ENCODE measurements at regions not wholly inside any gene's neighbourhood (a gene's known extent, or its start where the extent isn't known, plus 50 kb on each side); places are given as distances from the start of the nearest gene placed in this dataset.
A peak's percentile ranks its signal among the peaks of the same experiment; 100 is the strongest.
"Not testable (repeated sequence)": the region's sequence is repeated elsewhere in the genome, so short reads cannot be mapped to it uniquely, and the experiment has no call there.

- 0 to 92% (median 69%) methylated on average over 1 of the region's 1 CpG; no CpG with 5 or more reads in 2 of the 10 experiments for WGBS, 10 experiments
- Histone ChIP-seq H3K4me1 (replicated peaks in 1 of 2) (peaks cover 13 to 25% of the 10 kb centered on the region in 2 donors), H3K27ac (no peak overlapping the region), H3K4me3 (no peak overlapping the region)
- no peak for ATAC-seq (replicated peaks in 6 of 8)
- in situ Hi-C loops (cut with MboI; ENCODE audit: low pct_unique_long_range_greater_than_20kb in 2 of 9, low sequenced_read_pairs in 9 of 9, unreplicated experiment in 9 of 9) = no loop called here
Measured at GRCh38 chr1:213773975-213774374, 213.8 kb upstream of the PROX1 start.

DNA sequence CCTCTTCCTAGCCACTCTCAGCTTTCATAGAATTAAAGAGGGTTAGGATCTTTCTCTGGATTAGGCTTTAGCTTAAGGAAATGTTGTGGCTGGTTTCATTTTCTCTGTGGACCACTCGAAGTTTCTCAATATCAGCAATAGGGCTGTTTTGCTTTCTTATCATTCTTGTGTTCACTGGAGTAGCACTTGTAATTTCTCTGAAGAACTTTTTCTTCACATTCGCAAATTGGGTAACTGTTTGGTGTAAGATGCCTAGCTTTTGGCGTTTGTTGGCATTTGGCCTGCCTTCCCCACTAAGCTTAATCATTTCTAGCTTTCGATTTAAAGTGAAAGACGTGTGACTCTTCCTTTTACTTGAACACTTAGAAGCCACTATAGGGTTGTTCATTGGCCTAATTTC is 210.8 kb upstream of the PROX1 start:
- no peak overlapping the region for H3K27ac ChIP-seq
- peaks cover 12 to 20% of the 10 kb centered on the region in 2 donors for H3K4me1 ChIP-seq (replicated peaks in 1 of 2)
- in situ Hi-C loops (cut with MboI; ENCODE audit: low pct_unique_long_range_greater_than_20kb in 2 of 9, low sequenced_read_pairs in 9 of 9, unreplicated experiment in 9 of 9) = no loop called here
- ATAC-seq (replicated peaks in 6 of 8) = no peak
- H3K4me3 ChIP-seq = no peak overlapping the region
- WGBS, 10 experiments = 0 to 100% (median 82%) methylated on average over 1 to 5 of the region's 5 CpGs

DNA sequence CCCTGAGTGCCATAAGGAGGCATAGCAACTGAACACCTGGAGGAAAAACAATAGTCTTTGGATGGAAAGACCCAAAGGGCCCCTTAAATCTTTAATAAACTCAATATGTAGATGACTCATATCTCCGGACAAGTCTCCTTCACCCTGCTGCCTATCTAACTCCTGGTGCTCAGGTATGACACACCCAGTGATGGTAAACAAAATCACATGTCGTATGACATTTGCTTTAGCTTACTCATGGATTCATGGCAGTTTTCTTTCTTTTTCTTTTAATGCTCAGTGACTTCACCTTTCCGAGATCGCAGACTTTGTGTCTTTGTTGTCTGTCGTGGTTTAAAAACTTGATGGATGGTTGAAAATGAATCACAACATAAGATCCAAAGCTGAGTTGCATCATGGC is 208.5 kb upstream of the PROX1 start:
- Histone ChIP-seq H3K4me1 (replicated peaks in 1 of 2) (peaks cover 10 to 11% of the 10 kb centered on the region in 2 donors), H3K4me3 (no peak overlapping the region), H3K27ac (no peak overlapping the region)
- no peak for ATAC-seq (replicated peaks in 6 of 8)
- in situ Hi-C loops (cut with MboI; ENCODE audit: low pct_unique_long_range_greater_than_20kb in 2 of 9, low sequenced_read_pairs in 9 of 9, unreplicated experiment in 9 of 9) = no loop called here
- WGBS, 10 experiments = 20 to 100% (median 89%) methylated on average over 1 to 5 of the region's 5 CpGs

GRCh38 chr1:213782941-213783672 is 204.7 kb upstream of the PROX1 start:
- in situ Hi-C loops (cut with MboI; ENCODE audit: low pct_unique_long_range_greater_than_20kb in 2 of 9, low sequenced_read_pairs in 9 of 9, unreplicated experiment in 9 of 9) = no loop called here
- Histone ChIP-seq H3K27ac (no peak overlapping the region), H3K4me3 (no peak overlapping the region), H3K4me1 (replicated peaks in 1 of 2) (peaks cover 6 to 11% of the 10 kb centered on the region in 2 donors)
- peak in 3 of 8 experiments; percentile 20 to 75 (median 73) for ATAC-seq (replicated peaks in 6 of 8)
- 34 to 82% (median 54%) methylated on average over 10 to 20 of the region's 20 CpGs for WGBS, 10 experiments

- H3K4me3 ChIP-seq = no peak overlapping the region
- in situ Hi-C loops (cut with MboI; ENCODE audit: low pct_unique_long_range_greater_than_20kb in 2 of 9, low sequenced_read_pairs in 9 of 9, unreplicated experiment in 9 of 9) = no loop called here
- H3K27ac ChIP-seq = no peak overlapping the region
- 0 to 93% (median 69%) methylated on average over 1 to 2 of the region's 2 CpGs; no CpG with 5 or more reads in 2 of the 10 experiments for WGBS, 10 experiments
- ATAC-seq (replicated peaks in 6 of 8) = no peak
- H3K4me1 ChIP-seq (replicated peaks in 1 of 2) = peaks cover 6 to 11% of the 10 kb centered on the region in 2 donors
Measured at GRCh38 chr1:213783893-213784292, 203.9 kb upstream of the PROX1 start.

DNA sequence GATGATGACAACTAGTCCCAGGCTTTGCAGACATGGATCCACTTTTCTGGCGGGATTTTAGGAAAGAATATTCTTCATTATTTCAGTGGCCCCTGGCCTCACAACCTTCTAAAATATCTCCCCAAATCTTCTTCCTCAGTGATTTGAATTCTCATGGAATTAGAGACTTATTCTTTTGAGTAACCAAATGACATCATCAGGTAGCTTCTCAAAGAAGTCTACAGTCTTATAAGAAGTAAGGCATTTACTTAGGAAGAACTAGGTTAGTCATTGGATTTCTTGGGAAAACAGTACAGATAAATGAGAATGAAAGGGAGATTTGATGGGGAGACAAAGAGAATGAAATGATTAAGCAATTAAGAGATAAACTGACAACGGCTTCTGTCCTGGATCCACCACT is 201.1 kb upstream of the PROX1 start:
- peaks cover 6 to 11% of the 10 kb centered on the region in 2 donors for H3K4me1 ChIP-seq (replicated peaks in 1 of 2)
- no peak overlapping the region for H3K27ac ChIP-seq
- in situ Hi-C loops (cut with MboI; ENCODE audit: low pct_unique_long_range_greater_than_20kb in 2 of 9, low sequenced_read_pairs in 9 of 9, unreplicated experiment in 9 of 9) = no loop called here
- WGBS, 10 experiments = 0 to 100% (median 88%) methylated on average over 1 to 2 of the region's 2 CpGs; no CpG with 5 or more reads in 1 of the 10 experiments
- H3K4me3 ChIP-seq = no peak overlapping the region
- ATAC-seq (replicated peaks in 6 of 8) = no peak

GRCh38 chr1:213790565-213790964 is 197.2 kb upstream of the PROX1 start:
- H3K27ac ChIP-seq = no peak overlapping the region
- WGBS, 10 experiments = 0 to 100% (median 65%) methylated on average over 1 to 3 of the region's 3 CpGs
- ATAC-seq (replicated peaks in 6 of 8) = peak in 1 of 8 experiments; percentile 57
- in situ Hi-C loops (cut with MboI; ENCODE audit: low pct_unique_long_range_greater_than_20kb in 2 of 9, low sequenced_read_pairs in 9 of 9, unreplicated experiment in 9 of 9) = no loop called here
- no peaks in the 10 kb centered on the region for H3K4me1 ChIP-seq (replicated peaks in 1 of 2)
- H3K4me3 ChIP-seq = no peak overlapping the region

- no peak overlapping the region for H3K4me3 ChIP-seq
- in situ Hi-C loops (cut with MboI; ENCODE audit: low pct_unique_long_range_greater_than_20kb in 2 of 9, low sequenced_read_pairs in 9 of 9, unreplicated experiment in 9 of 9) = no loop called here
- ATAC-seq (replicated peaks in 6 of 8) = no peak
- H3K4me1 ChIP-seq (replicated peaks in 1 of 2) = peaks cover 0 to 6% of the 10 kb centered on the region in 2 donors
- H3K27ac ChIP-seq = no peak overlapping the region
- 25 to 100% (median 90%) methylated on average over 2 to 13 of the region's 13 CpGs for WGBS, 10 experiments
Measured at GRCh38 chr1:213793482-213794067, 194.2 kb upstream of the PROX1 start.

- no peak overlapping the region for H3K4me3 ChIP-seq
- WGBS, 10 experiments = 15 to 98% (median 87%) methylated on average over 1 to 8 of the region's 8 CpGs
- in situ Hi-C loops (cut with MboI; ENCODE audit: low pct_unique_long_range_greater_than_20kb in 2 of 9, low sequenced_read_pairs in 9 of 9, unreplicated experiment in 9 of 9) = no loop called here
- no peak overlapping the region for H3K27ac ChIP-seq
- peaks cover 0 to 6% of the 10 kb centered on the region in 2 donors for H3K4me1 ChIP-seq (replicated peaks in 1 of 2)
- no peak for ATAC-seq (replicated peaks in 6 of 8)
Measured at GRCh38 chr1:213796525-213796924, 191.2 kb upstream of the PROX1 start.

DNA sequence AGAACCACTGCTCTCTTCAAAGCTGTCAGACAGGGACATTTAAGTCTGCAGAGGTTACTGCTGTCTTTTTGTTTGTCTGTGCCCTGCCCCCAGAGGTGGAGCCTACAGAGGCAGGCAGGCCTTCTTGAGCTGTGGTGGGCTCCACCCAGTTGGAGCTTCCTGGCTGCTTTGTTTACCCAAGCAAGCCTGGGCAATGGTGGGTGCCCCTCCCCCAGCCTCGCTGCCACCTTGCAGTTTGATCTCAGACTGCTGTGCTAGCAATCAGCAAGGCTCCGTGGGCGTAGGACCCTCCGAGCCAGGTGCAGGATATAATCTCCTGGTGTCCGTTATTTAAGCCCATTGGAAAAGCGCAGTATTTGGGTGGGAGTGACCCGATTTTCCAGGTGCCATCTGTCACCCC is 179.5 kb upstream of the PROX1 start:
- no CpG with 5 or more reads among the region's 7 CpGs for WGBS, 10 experiments
- H3K27ac ChIP-seq; H3K4me3 ChIP-seq; H3K4me1 ChIP-seq (replicated peaks in 1 of 2); ATAC-seq (replicated peaks in 6 of 8); in situ Hi-C loops (cut with MboI; ENCODE audit: low pct_unique_long_range_greater_than_20kb in 2 of 9, low sequenced_read_pairs in 9 of 9, unreplicated experiment in 9 of 9): not testable (repeated sequence)

- 0 to 94% (median 57%) methylated on average over 1 to 6 of the region's 6 CpGs; no CpG with 5 or more reads in 3 of the 10 experiments for WGBS, 10 experiments
- in situ Hi-C loops (cut with MboI; ENCODE audit: low pct_unique_long_range_greater_than_20kb in 2 of 9, low sequenced_read_pairs in 9 of 9, unreplicated experiment in 9 of 9) = no loop called here
- H3K4me3 ChIP-seq = no peak overlapping the region
Measured at GRCh38 chr1:213817156-213817555, 170.6 kb upstream of the PROX1 start.

DNA sequence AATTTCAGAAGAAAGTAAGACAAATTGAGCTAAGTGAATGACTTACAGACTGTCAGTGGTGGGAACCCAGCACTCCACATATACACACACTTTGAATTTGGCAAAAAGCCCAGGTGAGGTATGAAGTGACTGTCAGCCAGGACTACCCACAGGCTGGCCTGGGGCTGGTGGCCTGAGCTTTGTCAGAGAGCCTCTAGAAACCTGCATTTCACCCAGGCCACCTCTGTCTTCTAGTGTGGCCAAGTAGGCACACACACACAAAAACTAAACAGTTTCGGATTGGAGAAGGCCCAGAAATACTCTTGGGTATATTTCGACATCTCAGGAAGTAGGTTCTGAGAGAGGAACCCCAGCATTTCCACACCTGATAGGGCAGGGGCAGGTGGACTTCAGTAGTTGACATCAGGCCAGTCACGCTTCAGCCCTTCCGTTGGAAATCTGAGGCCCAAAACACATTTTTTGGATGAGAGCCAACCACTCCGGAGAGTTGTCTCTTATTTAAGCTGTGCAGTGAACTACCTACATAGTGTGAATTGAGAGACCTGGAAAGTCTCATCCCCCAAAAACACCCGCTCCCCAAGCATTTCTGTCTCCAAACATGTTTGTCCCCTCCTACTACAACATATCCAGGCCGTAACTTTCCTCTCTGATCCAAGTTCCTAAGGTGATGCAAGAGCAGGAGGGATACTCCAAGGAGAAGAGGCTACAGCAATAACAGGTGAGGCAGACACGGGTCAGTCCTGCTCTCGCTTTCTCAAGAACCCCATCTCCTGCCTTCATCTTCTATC is 167.2 kb upstream of the PROX1 start:
- 0 to 100% (median 80%) methylated on average over 1 to 9 of the region's 9 CpGs for WGBS, 10 experiments
- ATAC-seq (replicated peaks in 6 of 8) = no peak
- Histone ChIP-seq H3K27ac (no peak overlapping the region), H3K4me3 (no peak overlapping the region), H3K4me1 (replicated peaks in 1 of 2) (peaks cover 3 to 10% of the 10 kb centered on the region in 2 donors)
- in situ Hi-C loops (cut with MboI; ENCODE audit: low pct_unique_long_range_greater_than_20kb in 2 of 9, low sequenced_read_pairs in 9 of 9, unreplicated experiment in 9 of 9) = no loop called here

More at GRCh38 chr1:213817156-213817555, 170.6 kb upstream of the PROX1 start:
- ATAC-seq (replicated peaks in 6 of 8) = no peak
- Histone ChIP-seq H3K27ac (no peak overlapping the region), H3K4me1 (replicated peaks in 1 of 2) (peaks cover 3 to 10% of the 10 kb centered on the region in 2 donors)

- Histone ChIP-seq H3K27ac (no peak overlapping the region), H3K4me1 (replicated peaks in 1 of 2) (peaks cover 0 to 5% of the 10 kb centered on the region in 2 donors), H3K4me3 (no peak overlapping the region)
- WGBS, 10 experiments = 0 to 81% (median 55%) methylated on average over 1 to 5 of the region's 5 CpGs
- in situ Hi-C loops (cut with MboI; ENCODE audit: low pct_unique_long_range_greater_than_20kb in 2 of 9, low sequenced_read_pairs in 9 of 9, unreplicated experiment in 9 of 9) = no loop called here
- ATAC-seq (replicated peaks in 6 of 8) = no peak
Measured at GRCh38 chr1:213821175-213821942, 166.4 kb upstream of the PROX1 start.

Measured in motor neuron (in vitro differentiated cells).